K562 (cell line): ENCODE measurements at regions not wholly inside any gene's neighbourhood (a gene's known extent, or its start where the extent isn't known, plus 50 kb on each side); places are given as distances from the start of the nearest gene placed in this dataset.

Experiments
- ATAC-seq: fragments of 200-7000 bp; cut with Tn5 transposase; 3 replicates; pipeline ENCODE4 v1.9.1; 2020; ENCODE audit warnings: moderate library complexity
- BruUV-seq: library from RNA; stranded (reverse); fragments of 400-500 nt; replicated peaks from 2 replicates; lab custom pipeline; 2021; lab: Mats Ljungman, UMichigan
- CTCF ChIA-PET: fragments of 300-600 bp; formaldehyde crosslinking; extraction: SDS; loops from one replicate; lab custom pipeline; 2021; ENCODE audit warnings: low intra/inter-chr PET ratio; lab: Yijun Ruan, JAX
- POLR2A ChIA-PET: fragments of 300-600, 350-650 bp; sonication (Branson Sonifier 250); formaldehyde crosslinking; extraction: SDS; loops from one replicate; lab custom pipeline; 2021; ENCODE audit warnings: antibody characterized with exemption, inconsistent platforms; lab: Yijun Ruan, JAX
- DNase-seq, 4 experiments: peaks; one replicate each; pipeline versions ENCODE4 v3.0.0 to v3.0.0-alpha.2; 2011 to 2018; ENCODE audit warnings: low spot score in 3 of 4, mixed read lengths in 3 of 4; ENCODE audit errors: extremely low read depth in 1 of 4
- FAIRE-seq: peaks from 2 replicates; lab custom pipeline; 2011; peaks lifted over from hg19 to GRCh38; lab: Jason Lieb, UNC
- H2AFZ ChIP-seq: 2 replicates; pipeline ENCODE4 v1.6.0; 2011; ENCODE audit warnings: low read depth, low read length, control low read depth, inconsistent platforms
- H3K27ac ChIP-seq: fragments of 200-600 bp; 3 replicates; pipeline ENCODE4 v1.8.0; 2011; ENCODE audit warnings: low read depth, mild to moderate bottlenecking, control low read depth, inconsistent platforms, low read length, moderate library complexity, mixed read lengths; ENCODE audit errors: extremely low read depth
- H3K27me3 ChIP-seq, 2 experiments: fragments of 300-600 bp in 1 of 2; 2 replicates in 1 of 2; 3 replicates in 1 of 2; pipeline versions ENCODE4 v1.6.0 to v1.8.0; 2011; ENCODE audit warnings: inconsistent platforms in 2 of 2, low read length in 2 of 2, mild to moderate bottlenecking in 1 of 2, mixed read lengths in 1 of 2, moderate library complexity in 1 of 2; ENCODE audit not compliant: control insufficient read depth in 2 of 2, insufficient read depth in 2 of 2
- H3K36me3 ChIP-seq: fragments of 300-600 bp; 3 replicates; pipeline ENCODE4 v1.8.0; 2011; ENCODE audit warnings: mild to moderate bottlenecking, low read length, inconsistent platforms; ENCODE audit not compliant: control insufficient read depth, insufficient read depth
- H3K4me1 ChIP-seq, 2 experiments: fragments of 200-600 bp in 1 of 2; replicated peaks in 1 of 2; 2 replicates in 1 of 2; 3 replicates in 1 of 2; pipeline versions ENCODE4 v1.5.1 to v1.8.0; 2011; ENCODE audit warnings: inconsistent platforms in 2 of 2, low read length in 2 of 2, mild to moderate bottlenecking in 1 of 2, mixed read lengths in 1 of 2, moderate library complexity in 1 of 2; ENCODE audit not compliant: control insufficient read depth in 2 of 2, insufficient read depth in 2 of 2
- H3K4me2 ChIP-seq: 2 replicates; pipeline ENCODE4 v1.6.1; 2011; ENCODE audit warnings: low read length, control low read depth, inconsistent platforms, mixed read lengths; ENCODE audit not compliant: insufficient read depth
- H3K4me3 ChIP-seq: fragments of 200-600 bp; sonication (generic), shearing (Covaris generic); 2 replicates; pipeline ENCODE4 v1.5.1; 2016; ENCODE audit warnings: control low read depth, inconsistent platforms
- H3K79me2 ChIP-seq: fragments of 200-600 bp; 3 replicates; pipeline ENCODE4 v1.8.0; 2011; ENCODE audit warnings: low read length, inconsistent platforms; ENCODE audit not compliant: control insufficient read depth, insufficient read depth
- H3K9ac ChIP-seq, 2 experiments: 2 replicates each; pipeline versions ENCODE4 v1.6.0 to v1.6.1; 2011; ENCODE audit warnings: low read depth in 2 of 2, low read length in 2 of 2, control low read depth in 1 of 2, inconsistent platforms in 1 of 2, mild to moderate bottlenecking in 1 of 2, mixed read lengths in 1 of 2; ENCODE audit not compliant: insufficient read depth in 1 of 2
- H3K9me1 ChIP-seq: one replicate; pipeline ENCODE4 v1.6.0; 2011; ENCODE audit warnings: inconsistent platforms, mild to moderate bottlenecking, low read length, moderate library complexity; ENCODE audit not compliant: control insufficient read depth, insufficient read depth
- H3K9me3 ChIP-seq: replicated peaks from 2 replicates; pipeline ENCODE4 v1.5.1; 2011; ENCODE audit warnings: low read depth, low read length, inconsistent platforms; ENCODE audit not compliant: control insufficient read depth, insufficient read depth
- H4K20me1 ChIP-seq: replicated peaks from 2 replicates; pipeline ENCODE4 v1.6.1; 2011; ENCODE audit warnings: low read length, inconsistent platforms, mixed read lengths; ENCODE audit not compliant: control insufficient read depth, insufficient read depth
- ADNP ChIP-seq: fragments of 200-800 bp; sonication (Bioruptor generic); IDR thresholded peaks from 2 replicates; pipeline ENCODE4 v1.6.1; 2016; ENCODE audit warnings: missing genetic modification characterization, missing compliant biosample characterization
- DNMT1 ChIP-seq: fragments of 450-650 bp; IDR thresholded peaks from 2 replicates; pipeline ENCODE4 v1.6.1; 2016; ENCODE audit warnings: antibody characterized with exemption, mild to moderate bottlenecking
- ESRRA ChIP-seq: fragments of 450-650 bp; IDR thresholded peaks from 2 replicates; pipeline ENCODE4 v1.6.1; 2014; ENCODE audit warnings: low read depth, mild to moderate bottlenecking, moderate library complexity, borderline replicate concordance
- EZH2 ChIP-seq: IDR thresholded peaks from 2 replicates; pipeline ENCODE4 v1.6.1; 2012; ENCODE audit warnings: low read depth, mild to moderate bottlenecking, inconsistent platforms, low read length, borderline replicate concordance
- MEF2A ChIP-seq: IDR thresholded peaks from 2 replicates; pipeline ENCODE4 v1.6.1; 2011; ENCODE audit warnings: low read depth, mild to moderate bottlenecking, low read length, moderate library complexity; ENCODE audit not compliant: control insufficient read depth
- MTA2 ChIP-seq: fragments of 450-650 bp; IDR thresholded peaks from 2 replicates; pipeline ENCODE4 v1.6.1; 2016; ENCODE audit warnings: low read depth
- NBN ChIP-seq: fragments of 450-650 bp; IDR thresholded peaks from 2 replicates; pipeline ENCODE4 v1.6.1; 2016; ENCODE audit warnings: low read depth, mild to moderate bottlenecking
- RBM15 ChIP-seq: fragments of 200-400 bp; formaldehyde crosslinking; IDR thresholded peaks from 2 replicates; pipeline ENCODE4 v1.6.1; 2018; ENCODE audit warnings: mild to moderate bottlenecking, low read length, moderate library complexity; ENCODE audit not compliant: insufficient read depth
- U2AF2 ChIP-seq: fragments of 200-400 bp; formaldehyde crosslinking; optimal IDR thresholded peaks from 2 replicates; pipeline ENCODE3; 2017; ENCODE audit warnings: low read depth, mild to moderate bottlenecking, low read length
- ZNF146 ChIP-seq: IDR thresholded peaks from one replicate; pipeline ENCODE4 v1.6.1; 2018; ENCODE audit warnings: missing compliant biosample characterization; ENCODE audit not compliant: unreplicated experiment
- WGBS: fragments of 100-300 bp; shearing (Covaris generic); methylation state at CpG from one replicate; pipeline ENCODE4 v1.1.6; 2016; ENCODE audit warnings: low coverage, mixed read lengths; ENCODE audit not compliant: insufficient coverage; ENCODE audit errors: missing lambda C conversion rate; 5-methylcytosine and 5-hydroxymethylcytosine counted together
- in situ Hi-C: fragments of 300-500 bp; cut with MboI; formaldehyde crosslinking; loops from 4 replicates; pipeline ENCODE4 v1.15.0; 2018; ENCODE audit warnings: inconsistent platforms, mixed read lengths
- intact Hi-C: fragments of 100-400 bp; cut with micrococcal nuclease; formaldehyde crosslinking; loops from 2 replicates; pipeline ENCODE4 v1.14.2; 2022
- TF ChIP-seq, protein P1 (sequence below): fragments of 250-450 bp; sonication (Bioruptor Pico); IDR thresholded peaks from 2 replicates; pipeline ENCODE4 v1.6.1; 2021; ENCODE audit warnings: mild to moderate bottlenecking
- TF ChIP-seq, protein P2 (sequence below): fragments of 450-650 bp; IDR thresholded peaks from 2 replicates; pipeline ENCODE4 v1.6.1; 2016; ENCODE audit warnings: mild to moderate bottlenecking
- TF ChIP-seq, protein P3 (sequence below), 3 experiments: fragments of 200-800 bp in 1 of 3; sonication (Bioruptor generic) in 1 of 3; sonication (generic) in 1 of 3; formaldehyde crosslinking in 1 of 3; IDR thresholded peaks; 2 replicates each; pipeline versions ENCODE4 v1.6.1 to v1.8.0; 2016 to 2022; ENCODE audit warnings: mild to moderate bottlenecking in 2 of 3, missing compliant biosample characterization in 2 of 3, missing genetic modification characterization in 2 of 3, missing genetic modification reagents in 1 of 3
- TF ChIP-seq, protein P4 (sequence below): sonication (generic); formaldehyde crosslinking; IDR thresholded peaks from 2 replicates; pipeline ENCODE4 v1.8.1; 2023; ENCODE audit warnings: mild to moderate bottlenecking, missing genetic modification reagents

DNA sequence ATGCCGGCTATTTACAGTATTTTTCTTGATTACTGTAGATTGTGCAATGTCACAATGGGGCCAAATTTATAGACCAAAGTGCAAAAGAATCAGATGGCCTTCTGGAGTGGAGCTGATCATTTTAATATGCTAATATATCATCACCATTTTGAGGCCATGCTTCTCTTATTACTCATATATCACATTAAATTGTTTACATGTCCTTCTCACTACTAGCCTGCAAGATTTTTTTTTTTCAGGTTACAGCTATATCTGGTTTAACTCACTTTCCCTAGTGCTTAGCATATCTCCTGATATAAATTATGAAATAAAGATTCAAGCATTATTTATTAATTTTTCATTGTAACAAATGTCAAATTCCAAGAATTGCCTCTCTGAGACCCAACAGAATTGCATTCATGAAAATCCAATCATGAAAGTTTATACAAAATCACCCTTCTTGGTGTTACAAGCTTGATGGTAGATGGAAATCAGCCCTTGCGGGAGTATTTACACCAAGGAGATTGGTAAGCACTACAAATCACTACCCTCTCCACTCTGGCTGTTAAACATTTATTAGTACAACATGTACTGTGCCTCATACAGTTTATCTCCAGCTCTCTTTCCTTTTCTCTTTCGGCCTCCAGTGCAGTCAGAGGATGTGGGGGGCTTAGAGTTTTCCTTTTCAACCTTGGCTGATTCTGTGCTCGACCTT, 703.9 kb downstream of the BRINP1 start:
- Histone ChIP-seq H3K36me3 (no peaks in the 10 kb centered on the region), H3K79me2 (no peaks in the 10 kb centered on the region), H3K4me3 (no peak overlapping the region), H3K4me1 (no peaks in the 10 kb centered on the region), H3K27me3 (no peaks in the 10 kb centered on the region), H4K20me1 (no peaks in the 10 kb centered on the region), H3K27ac (no peak overlapping the region), H3K9me3 (no peaks in the 10 kb centered on the region), H3K9ac (no peak overlapping the region), H2AFZ (no peak overlapping the region), H3K9me1 (no peaks in the 10 kb centered on the region), H3K4me2 (no peak overlapping the region)
- intact Hi-C loops: no loop called here
- ChIA-PET POLR2A (no interaction called here), CTCF (no interaction called here)
- ATAC-seq (no peak), DNase-seq (no peak), FAIRE-seq (no peak)
- WGBS: 0% methylated on average over 4 of the region's 4 CpGs
- in situ Hi-C loops: no loop called here
- no TSS peak for BruUV-seq
- TF ChIP-seq, protein P1, sequence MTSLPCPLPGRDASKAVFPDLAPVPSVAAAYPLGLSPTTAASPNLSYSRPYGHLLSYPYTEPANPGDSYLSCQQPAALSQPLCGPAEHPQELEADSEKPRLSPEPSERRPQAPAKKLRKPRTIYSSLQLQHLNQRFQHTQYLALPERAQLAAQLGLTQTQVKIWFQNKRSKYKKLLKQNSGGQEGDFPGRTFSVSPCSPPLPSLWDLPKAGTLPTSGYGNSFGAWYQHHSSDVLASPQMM (CRISPR knock-in tag): no peak
- TF ChIP-seq RBM15 (no peak), MEF2A (no peak), ESRRA (no peak), U2AF2 (no peak), EZH2 (no peak), DNMT1 (no peak), MTA2 (no peak), ADNP (tag) (no peak), ZNF146 (CRISPR knock-in tag) (no peak), NBN (no peak)
- TF ChIP-seq, protein P2, sequence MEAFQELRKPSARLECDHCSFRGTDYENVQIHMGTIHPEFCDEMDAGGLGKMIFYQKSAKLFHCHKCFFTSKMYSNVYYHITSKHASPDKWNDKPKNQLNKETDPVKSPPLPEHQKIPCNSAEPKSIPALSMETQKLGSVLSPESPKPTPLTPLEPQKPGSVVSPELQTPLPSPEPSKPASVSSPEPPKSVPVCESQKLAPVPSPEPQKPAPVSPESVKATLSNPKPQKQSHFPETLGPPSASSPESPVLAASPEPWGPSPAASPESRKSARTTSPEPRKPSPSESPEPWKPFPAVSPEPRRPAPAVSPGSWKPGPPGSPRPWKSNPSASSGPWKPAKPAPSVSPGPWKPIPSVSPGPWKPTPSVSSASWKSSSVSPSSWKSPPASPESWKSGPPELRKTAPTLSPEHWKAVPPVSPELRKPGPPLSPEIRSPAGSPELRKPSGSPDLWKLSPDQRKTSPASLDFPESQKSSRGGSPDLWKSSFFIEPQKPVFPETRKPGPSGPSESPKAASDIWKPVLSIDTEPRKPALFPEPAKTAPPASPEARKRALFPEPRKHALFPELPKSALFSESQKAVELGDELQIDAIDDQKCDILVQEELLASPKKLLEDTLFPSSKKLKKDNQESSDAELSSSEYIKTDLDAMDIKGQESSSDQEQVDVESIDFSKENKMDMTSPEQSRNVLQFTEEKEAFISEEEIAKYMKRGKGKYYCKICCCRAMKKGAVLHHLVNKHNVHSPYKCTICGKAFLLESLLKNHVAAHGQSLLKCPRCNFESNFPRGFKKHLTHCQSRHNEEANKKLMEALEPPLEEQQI: no peak
- TF ChIP-seq, protein P3, sequence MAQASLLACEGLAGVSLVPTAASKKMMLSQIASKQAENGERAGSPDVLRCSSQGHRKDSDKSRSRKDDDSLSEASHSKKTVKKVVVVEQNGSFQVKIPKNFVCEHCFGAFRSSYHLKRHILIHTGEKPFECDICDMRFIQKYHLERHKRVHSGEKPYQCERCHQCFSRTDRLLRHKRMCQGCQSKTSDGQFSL (CRISPR knock-in tag; IDR thresholded peaks at IDR 0.05): no peak
- TF ChIP-seq, protein P3 (tag; IDR thresholded peaks at IDR 0.05): no peak
- TF ChIP-seq, protein P4, sequence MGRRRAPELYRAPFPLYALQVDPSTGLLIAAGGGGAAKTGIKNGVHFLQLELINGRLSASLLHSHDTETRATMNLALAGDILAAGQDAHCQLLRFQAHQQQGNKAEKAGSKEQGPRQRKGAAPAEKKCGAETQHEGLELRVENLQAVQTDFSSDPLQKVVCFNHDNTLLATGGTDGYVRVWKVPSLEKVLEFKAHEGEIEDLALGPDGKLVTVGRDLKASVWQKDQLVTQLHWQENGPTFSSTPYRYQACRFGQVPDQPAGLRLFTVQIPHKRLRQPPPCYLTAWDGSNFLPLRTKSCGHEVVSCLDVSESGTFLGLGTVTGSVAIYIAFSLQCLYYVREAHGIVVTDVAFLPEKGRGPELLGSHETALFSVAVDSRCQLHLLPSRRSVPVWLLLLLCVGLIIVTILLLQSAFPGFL (CRISPR knock-in tag): no peak
